HCT116 (cell line): ENCODE measurements at regions not wholly inside any gene's neighbourhood (a gene's known extent, or its start where the extent isn't known, plus 50 kb on each side); places are given as distances from the start of the nearest gene placed in this dataset.

Source experiments
- ATAC-seq: fragments of 200-7000 bp; cut with Tn5 transposase; 2 replicates; pipeline ENCODE4 v1.9.1; 2020; ENCODE audit warnings: mild to moderate bottlenecking, moderate library complexity
- BruUV-seq: library from RNA; stranded (reverse); fragments of 400-500 nt; replicated peaks from 2 replicates; lab custom pipeline; 2021; lab: Mats Ljungman, UMichigan
- CTCF ChIA-PET: fragments of 300-600 bp; sonication (Branson Sonifier 250); formaldehyde crosslinking; loops from one replicate; lab custom pipeline; 2021; ENCODE audit warnings: antibody characterized with exemption; lab: Charles Lee
- POLR2A ChIA-PET: fragments of 300-600, 350-600 bp; sonication (Branson Sonifier 250); formaldehyde crosslinking; loops from one replicate; lab custom pipeline; 2021; ENCODE audit warnings: antibody characterized with exemption; lab: Charles Lee
- RAD21 ChIA-PET, 2 experiments: fragments of 300-600 bp; sonication (Branson Sonifier 250); formaldehyde crosslinking; loops; one replicate each; lab custom pipeline; 2023; ENCODE audit warnings: low total read pairs in 2 of 2; ENCODE audit not compliant: uncharacterized antibody in 2 of 2, unreplicated experiment in 2 of 2, low non-redundant PET in 1 of 2; lab: Charles Lee
- DNase-seq: peaks from one replicate; pipeline ENCODE4 v3.0.0-alpha.2; 2010; ENCODE audit warnings: low read depth, low spot score
- H2AFZ ChIP-seq: fragments of 200-600 bp; shearing (Covaris generic), sonication (generic); 2 replicates; pipeline ENCODE4 v1.6.1; 2017; ENCODE audit warnings: low read depth, mixed run types, mixed read lengths, antibody characterized with exemption, low read length; ENCODE audit not compliant: poor library complexity, severe bottlenecking
- H3K27ac ChIP-seq: 2 replicates; pipeline ENCODE4 v1.5.1; 2012; ENCODE audit warnings: low read depth, low read length
- H3K27me3 ChIP-seq: fragments of 200-600 bp; sonication (generic); 2 replicates; pipeline ENCODE4 v1.6.1; 2016; ENCODE audit warnings: mixed run types, low read length, mixed read lengths; ENCODE audit not compliant: insufficient read depth
- H3K36me3 ChIP-seq, 2 experiments: fragments of 200-500 bp in 1 of 2; fragments of 200-600 bp in 1 of 2; sonication (Bioruptor generic) in 1 of 2; sonication (generic) in 1 of 2; 2 replicates each; pipeline versions ENCODE4 v1.5.1 to v1.6.1; 2014 to 2016; ENCODE audit warnings: low read length in 2 of 2, inconsistent platforms in 1 of 2, mixed read lengths in 1 of 2, mixed run types in 1 of 2; ENCODE audit not compliant: insufficient read depth in 2 of 2, control insufficient read depth in 1 of 2
- H3K4me1 ChIP-seq, 2 experiments: fragments of 200-600 bp in 1 of 2; sonication (generic) in 1 of 2; 2 replicates each; pipeline versions ENCODE4 v1.5.1 to v1.6.1; 2012 to 2017; ENCODE audit warnings: low read length in 2 of 2, inconsistent platforms in 1 of 2, mild to moderate bottlenecking in 1 of 2, mixed read lengths in 1 of 2, mixed run types in 1 of 2, moderate library complexity in 1 of 2; ENCODE audit not compliant: insufficient read depth in 2 of 2, control insufficient read depth in 1 of 2
- H3K4me2 ChIP-seq: fragments of 200-600 bp; sonication (generic); 2 replicates; pipeline ENCODE4 v1.6.1; 2017; ENCODE audit warnings: mixed run types, low read length, mixed read lengths
- H3K4me3 ChIP-seq, 2 experiments: fragments of 200-600 bp in 1 of 2; sonication (generic) in 1 of 2; replicated peaks in 1 of 2; 2 replicates each; pipeline ENCODE4 v1.5.1; 2011 to 2016; ENCODE audit warnings: low read length in 2 of 2, control low read depth in 1 of 2, low read depth in 1 of 2, mild to moderate bottlenecking in 1 of 2, mixed read lengths in 1 of 2, mixed run types in 1 of 2
- H3K79me2 ChIP-seq: fragments of 200-600 bp; sonication (generic); 2 replicates; pipeline ENCODE4 v1.6.1; 2017; ENCODE audit warnings: mild to moderate bottlenecking, mixed run types, low read length, moderate library complexity, mixed read lengths; ENCODE audit not compliant: insufficient read depth
- H3K9ac ChIP-seq: fragments of 200-600 bp; sonication (generic); 2 replicates; pipeline ENCODE4 v1.6.1; 2016; ENCODE audit warnings: low read length, mixed read lengths
- H3K9me2 ChIP-seq: fragments of 200-600 bp; sonication (generic), shearing (Covaris generic); 2 replicates; pipeline ENCODE4 v1.6.1; 2017; ENCODE audit warnings: mixed run types, mild to moderate bottlenecking, moderate library complexity; ENCODE audit not compliant: insufficient read depth
- H3K9me3 ChIP-seq, 2 experiments: fragments of 200-500 bp in 1 of 2; fragments of 200-600 bp in 1 of 2; sonication (Bioruptor generic) in 1 of 2; sonication (generic) in 1 of 2; 2 replicates each; pipeline ENCODE4 v1.6.1; 2014 to 2017; ENCODE audit warnings: low read length in 2 of 2, mixed read lengths in 2 of 2, inconsistent platforms in 1 of 2, low read depth in 1 of 2, mild to moderate bottlenecking in 1 of 2, mixed run types in 1 of 2, moderate library complexity in 1 of 2; ENCODE audit not compliant: control insufficient read depth in 1 of 2, insufficient read depth in 1 of 2
- H4K20me1 ChIP-seq: fragments of 200-600 bp; sonication (generic), shearing (Covaris generic); 2 replicates; pipeline ENCODE4 v1.6.1; 2017; ENCODE audit warnings: mixed run types, mild to moderate bottlenecking, moderate library complexity; ENCODE audit not compliant: insufficient read depth
- CEBPB ChIP-seq: IDR thresholded peaks from 2 replicates; pipeline ENCODE4 v1.6.1; 2012; ENCODE audit warnings: low read depth
- EGR1 ChIP-seq: IDR thresholded peaks from 2 replicates; pipeline ENCODE4 v1.6.1; 2012; ENCODE audit warnings: low read depth
- ELF1 ChIP-seq: IDR thresholded peaks from 2 replicates; pipeline ENCODE4 v1.6.1; 2012; ENCODE audit warnings: low read depth, borderline replicate concordance
- EZH2 ChIP-seq: fragments of 200-600 bp; sonication (generic); IDR thresholded peaks from 2 replicates; pipeline ENCODE4 v1.6.1; 2017; ENCODE audit warnings: antibody characterized with exemption, mixed run types
- FOSL1 ChIP-seq: IDR thresholded peaks from 2 replicates; pipeline ENCODE4 v1.6.1; 2012; ENCODE audit warnings: low read depth
- POLR2A ChIP-seq: IDR thresholded peaks from 2 replicates; pipeline ENCODE4 v1.7.0; 2011; ENCODE audit warnings: borderline replicate concordance; ENCODE audit not compliant: insufficient read depth, insufficient read length; ENCODE audit errors: extremely low read depth
- SIN3A ChIP-seq: IDR thresholded peaks from 2 replicates; pipeline ENCODE4 v1.6.1; 2012; ENCODE audit warnings: low read depth
- SP1 ChIP-seq: IDR thresholded peaks from 2 replicates; pipeline ENCODE4 v1.6.1; 2012; ENCODE audit warnings: low read depth
- YY1 ChIP-seq: IDR thresholded peaks from 2 replicates; pipeline ENCODE4 v1.6.1; 2011; ENCODE audit warnings: low read length, low read depth, moderate library complexity, mild to moderate bottlenecking; ENCODE audit not compliant: insufficient replicate concordance; ENCODE audit errors: extremely low read depth
- intact Hi-C: fragments of 100-400 bp; cut with micrococcal nuclease; formaldehyde crosslinking; loops from 2 replicates; pipeline ENCODE4 v1.10.0; 2022
- TF ChIP-seq, protein P1 (sequence below): IDR thresholded peaks from 2 replicates; pipeline ENCODE4 v1.6.1; 2012; ENCODE audit warnings: low read depth
- TF ChIP-seq, protein P2 (sequence below), 3 experiments: fragments of 200-600 bp in 1 of 3; sonication (generic) in 1 of 3; IDR thresholded peaks in 2 of 3; conservative IDR thresholded peaks in 1 of 3; 2 replicates each; pipeline ENCODE4 v1.5.1; 2012 to 2017; ENCODE audit warnings: low read depth in 2 of 3, low read length in 2 of 3, antibody characterized with exemption in 1 of 3, borderline replicate concordance in 1 of 3, control low read depth in 1 of 3, mild to moderate bottlenecking in 1 of 3, mixed read lengths in 1 of 3, mixed run types in 1 of 3, moderate library complexity in 1 of 3; ENCODE audit not compliant: insufficient read depth in 1 of 3

DNA sequence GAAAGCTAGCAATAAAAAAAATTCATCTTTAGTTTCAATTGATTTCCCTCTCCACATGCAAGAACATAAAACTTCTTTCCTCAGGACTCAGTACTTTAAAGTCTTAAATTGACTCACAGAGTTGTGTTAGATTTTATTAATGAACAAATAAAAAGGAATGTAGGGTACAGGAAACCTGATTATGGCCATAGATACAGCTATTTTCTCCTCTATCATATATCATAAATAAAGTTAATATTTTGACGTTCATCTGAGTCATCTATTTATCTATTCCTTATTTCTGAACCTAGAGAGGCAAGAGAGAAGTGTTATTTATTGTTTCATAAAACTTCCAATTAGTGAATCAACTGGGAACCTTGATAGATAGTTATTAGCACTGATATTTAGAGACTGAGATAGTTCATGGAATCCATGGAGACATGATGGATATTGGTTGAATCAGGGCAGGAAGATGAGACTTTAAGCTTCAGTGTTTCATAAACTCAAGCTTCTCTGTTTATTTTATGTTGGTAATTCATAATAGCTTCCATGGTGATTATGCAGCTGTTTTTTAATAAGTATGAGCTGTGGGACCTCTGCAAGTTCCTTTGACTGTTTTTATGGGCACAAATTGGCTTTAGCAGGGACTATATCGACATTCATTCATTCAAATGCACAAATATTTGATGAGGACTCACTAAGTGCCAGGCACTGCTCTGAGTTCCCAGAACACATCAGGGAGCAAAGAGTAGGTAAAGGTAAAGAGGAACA, 143.5 kb upstream of the TGFBR2 start:
- intact Hi-C loops: no loop called here
- DNase-seq: no peak
- Histone ChIP-seq H3K9me2 (no peaks in the 10 kb centered on the region), H3K36me3 (no peaks in the 10 kb centered on the region), H3K9ac (no peak overlapping the region)
- TF ChIP-seq SIN3A: no peak
- TF ChIP-seq POLR2A: no peak
- TF ChIP-seq FOSL1: no peak
- no peak for TF ChIP-seq YY1
- TF ChIP-seq, protein P1, sequence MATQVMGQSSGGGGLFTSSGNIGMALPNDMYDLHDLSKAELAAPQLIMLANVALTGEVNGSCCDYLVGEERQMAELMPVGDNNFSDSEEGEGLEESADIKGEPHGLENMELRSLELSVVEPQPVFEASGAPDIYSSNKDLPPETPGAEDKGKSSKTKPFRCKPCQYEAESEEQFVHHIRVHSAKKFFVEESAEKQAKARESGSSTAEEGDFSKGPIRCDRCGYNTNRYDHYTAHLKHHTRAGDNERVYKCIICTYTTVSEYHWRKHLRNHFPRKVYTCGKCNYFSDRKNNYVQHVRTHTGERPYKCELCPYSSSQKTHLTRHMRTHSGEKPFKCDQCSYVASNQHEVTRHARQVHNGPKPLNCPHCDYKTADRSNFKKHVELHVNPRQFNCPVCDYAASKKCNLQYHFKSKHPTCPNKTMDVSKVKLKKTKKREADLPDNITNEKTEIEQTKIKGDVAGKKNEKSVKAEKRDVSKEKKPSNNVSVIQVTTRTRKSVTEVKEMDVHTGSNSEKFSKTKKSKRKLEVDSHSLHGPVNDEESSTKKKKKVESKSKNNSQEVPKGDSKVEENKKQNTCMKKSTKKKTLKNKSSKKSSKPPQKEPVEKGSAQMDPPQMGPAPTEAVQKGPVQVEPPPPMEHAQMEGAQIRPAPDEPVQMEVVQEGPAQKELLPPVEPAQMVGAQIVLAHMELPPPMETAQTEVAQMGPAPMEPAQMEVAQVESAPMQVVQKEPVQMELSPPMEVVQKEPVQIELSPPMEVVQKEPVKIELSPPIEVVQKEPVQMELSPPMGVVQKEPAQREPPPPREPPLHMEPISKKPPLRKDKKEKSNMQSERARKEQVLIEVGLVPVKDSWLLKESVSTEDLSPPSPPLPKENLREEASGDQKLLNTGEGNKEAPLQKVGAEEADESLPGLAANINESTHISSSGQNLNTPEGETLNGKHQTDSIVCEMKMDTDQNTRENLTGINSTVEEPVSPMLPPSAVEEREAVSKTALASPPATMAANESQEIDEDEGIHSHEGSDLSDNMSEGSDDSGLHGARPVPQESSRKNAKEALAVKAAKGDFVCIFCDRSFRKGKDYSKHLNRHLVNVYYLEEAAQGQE: no peak
- no peak for TF ChIP-seq EGR1
- TF ChIP-seq, protein P2, sequence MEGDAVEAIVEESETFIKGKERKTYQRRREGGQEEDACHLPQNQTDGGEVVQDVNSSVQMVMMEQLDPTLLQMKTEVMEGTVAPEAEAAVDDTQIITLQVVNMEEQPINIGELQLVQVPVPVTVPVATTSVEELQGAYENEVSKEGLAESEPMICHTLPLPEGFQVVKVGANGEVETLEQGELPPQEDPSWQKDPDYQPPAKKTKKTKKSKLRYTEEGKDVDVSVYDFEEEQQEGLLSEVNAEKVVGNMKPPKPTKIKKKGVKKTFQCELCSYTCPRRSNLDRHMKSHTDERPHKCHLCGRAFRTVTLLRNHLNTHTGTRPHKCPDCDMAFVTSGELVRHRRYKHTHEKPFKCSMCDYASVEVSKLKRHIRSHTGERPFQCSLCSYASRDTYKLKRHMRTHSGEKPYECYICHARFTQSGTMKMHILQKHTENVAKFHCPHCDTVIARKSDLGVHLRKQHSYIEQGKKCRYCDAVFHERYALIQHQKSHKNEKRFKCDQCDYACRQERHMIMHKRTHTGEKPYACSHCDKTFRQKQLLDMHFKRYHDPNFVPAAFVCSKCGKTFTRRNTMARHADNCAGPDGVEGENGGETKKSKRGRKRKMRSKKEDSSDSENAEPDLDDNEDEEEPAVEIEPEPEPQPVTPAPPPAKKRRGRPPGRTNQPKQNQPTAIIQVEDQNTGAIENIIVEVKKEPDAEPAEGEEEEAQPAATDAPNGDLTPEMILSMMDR (IDR thresholded peaks at IDR 0.05 in 2 of 3, conservative IDR thresholded peaks at IDR 0.05 in 1 of 3; ENCODE audit: borderline replicate concordance in 1 of 3, insufficient read depth in 1 of 3, low read depth in 2 of 3, low read length in 2 of 3): no peak
- no peak for TF ChIP-seq SP1
- no peak for TF ChIP-seq ELF1
- no peak for TF ChIP-seq EZH2
- no peak for TF ChIP-seq CEBPB
- TF ChIP-seq, all 23 proteins: peak for 0
- ChIA-PET CTCF (no interaction called here), POLR2A (no interaction called here), RAD21 (no interaction called here)
- no peaks in the 10 kb centered on the region for H3K27me3 ChIP-seq
- no peak overlapping the region for H3K4me3 ChIP-seq
- H4K20me1 ChIP-seq: no peaks in the 10 kb centered on the region
- H3K9me3 ChIP-seq: no peaks in the 10 kb centered on the region
- no peak overlapping the region for H3K4me2 ChIP-seq
- no TSS peak for BruUV-seq
- no peaks in the 10 kb centered on the region for H3K79me2 ChIP-seq
- H2AFZ ChIP-seq: peak overlapping the region; percentile 24
- no peak overlapping the region for H3K27ac ChIP-seq
- no peak for ATAC-seq
- no peaks in the 10 kb centered on the region for H3K4me1 ChIP-seq
